HG03565 (cell line): ENCODE measurements at regions not wholly inside any gene's neighbourhood (a gene's known extent, or its start where the extent isn't known, plus 50 kb on each side); places are given as distances from the start of the nearest gene placed in this dataset.

Source experiments
- ATAC-seq: cut with Tn5 transposase; IDR thresholded peaks from one replicate; pipeline ENCODE4 v1.9.1; 2021; ENCODE audit warnings: mild to moderate bottlenecking, moderate library complexity; ENCODE audit not compliant: unreplicated experiment

GRCh38 chr2:7773362-7774360 is 856.4 kb downstream of the RNF144A start:
- ATAC-seq: peak; percentile 75

- ATAC-seq: no peak
Observed at GRCh38 chr2:7774481-7774880, 857.3 kb downstream of the RNF144A start.

GRCh38 chr2:7777668-7778067 is 860.5 kb downstream of the RNF144A start:
- no peak for ATAC-seq

GRCh38 chr2:7780321-7780720 is 863.1 kb downstream of the RNF144A start:
- no peak for ATAC-seq

GRCh38 chr2:7785700-7786099 is 868.5 kb downstream of the RNF144A start:
- no peak for ATAC-seq

- no peak for ATAC-seq
Observed at GRCh38 chr2:7788736-7789135, 871.5 kb downstream of the RNF144A start.

GRCh38 chr2:7792031-7792651 is 874.9 kb downstream of the RNF144A start:
- no peak for ATAC-seq

GRCh38 chr2:7795778-7796563 is 878.8 kb downstream of the RNF144A start:
- no peak for ATAC-seq

GRCh38 chr2:7800031-7800430 is 881.8 kb upstream of the ID2 start:
- ATAC-seq: no peak

GRCh38 chr2:7801212-7801611 is 880.6 kb upstream of the ID2 start:
- ATAC-seq: no peak

- ATAC-seq: no peak
Observed at GRCh38 chr2:7803515-7803914, 878.3 kb upstream of the ID2 start.

GRCh38 chr2:7809640-7810039 is 872.2 kb upstream of the ID2 start:
- no peak for ATAC-seq

GRCh38 chr2:7811073-7811472 is 870.8 kb upstream of the ID2 start:
- ATAC-seq: no peak

- no peak for ATAC-seq
Observed at GRCh38 chr2:7812231-7812995, 869.4 kb upstream of the ID2 start.

- no peak for ATAC-seq
Observed at GRCh38 chr2:7813541-7814292, 868.1 kb upstream of the ID2 start.

GRCh38 chr2:7815726-7816125 is 866.1 kb upstream of the ID2 start:
- no peak for ATAC-seq

- ATAC-seq: no peak
Observed at GRCh38 chr2:7816233-7816632, 865.6 kb upstream of the ID2 start.

GRCh38 chr2:7816944-7817343 is 864.9 kb upstream of the ID2 start:
- no peak for ATAC-seq

GRCh38 chr2:7819316-7819715 is 862.5 kb upstream of the ID2 start:
- ATAC-seq: no peak

GRCh38 chr2:7819850-7820249 is 862.0 kb upstream of the ID2 start:
- ATAC-seq: no peak
